Neural progenitor cell (in vitro differentiated cells): ENCODE measurements at regions not wholly inside any gene's neighbourhood (a gene's known extent, or its start where the extent isn't known, plus 50 kb on each side); places are given as distances from the start of the nearest gene placed in this dataset.

ENCODE experiments used
- DNase-seq: peaks from one replicate; pipeline ENCODE4 v3.0.0-alpha.2; 2016; ENCODE audit warnings: low spot score
- H2AFZ ChIP-seq: fragments of 200-600 bp; sonication (generic); replicated peaks from 2 replicates; pipeline ENCODE4 v1.6.1; 2016; ENCODE audit warnings: antibody characterized with exemption
- H3F3A ChIP-seq: fragments of 200-600 bp; sonication (generic); 2 replicates; pipeline ENCODE4 v1.6.1; 2016; ENCODE audit warnings: antibody characterized with exemption, low read depth
- H3K27ac ChIP-seq: fragments of 200-600 bp; sonication (generic); 2 replicates; pipeline ENCODE4 v1.5.1; 2016; ENCODE audit warnings: mild to moderate bottlenecking
- H3K27me3 ChIP-seq: fragments of 200-600 bp; sonication (generic); 2 replicates; pipeline ENCODE4 v1.6.1; 2016; ENCODE audit warnings: mild to moderate bottlenecking, moderate library complexity
- H3K36me3 ChIP-seq: fragments of 200-600 bp; sonication (generic); 2 replicates; pipeline ENCODE4 v1.5.1; 2016
- H3K4me1 ChIP-seq: fragments of 200-600 bp; sonication (generic); 2 replicates; pipeline ENCODE4 v1.6.1; 2016; ENCODE audit warnings: mixed run types
- H3K4me2 ChIP-seq: fragments of 200-600 bp; sonication (generic); 2 replicates; pipeline ENCODE4 v1.6.1; 2016
- H3K4me3 ChIP-seq: fragments of 200-600 bp; sonication (generic); 2 replicates; pipeline ENCODE4 v1.5.1; 2016
- H3K79me2 ChIP-seq: fragments of 200-600 bp; sonication (generic); 2 replicates; pipeline ENCODE4 v1.6.1; 2016; ENCODE audit warnings: low read depth
- H3K9ac ChIP-seq: fragments of 200-600 bp; sonication (generic); 2 replicates; pipeline ENCODE4 v1.6.1; 2016
- H3K9me3 ChIP-seq: fragments of 200-600 bp; sonication (generic); 2 replicates; pipeline ENCODE4 v1.5.1; 2016; ENCODE audit warnings: low read depth
- H4K20me1 ChIP-seq: fragments of 200-600 bp; sonication (generic); 2 replicates; pipeline ENCODE4 v1.6.1; 2016; ENCODE audit warnings: low read depth
- H3K27ac Mint-ChIP-seq: 3 replicates; pipeline ENCODE4 v1.8.0; 2021; ENCODE audit warnings: mixed read lengths
- H3K27me3 Mint-ChIP-seq: 2 replicates; pipeline ENCODE4 v1.8.0; 2022; ENCODE audit warnings: low read depth, mild to moderate bottlenecking, inconsistent platforms, moderate library complexity, mixed read lengths; ENCODE audit not compliant: insufficient read depth
- H3K36me3 Mint-ChIP-seq: 3 replicates; pipeline ENCODE4 v1.8.0; 2021; ENCODE audit warnings: mixed read lengths
- H3K4me1 Mint-ChIP-seq: 3 replicates; pipeline ENCODE4 v1.8.0; 2021; ENCODE audit warnings: mixed read lengths
- H3K4me3 Mint-ChIP-seq: 3 replicates; pipeline ENCODE4 v1.8.0; 2021; ENCODE audit warnings: mild to moderate bottlenecking, moderate library complexity, mixed read lengths
- H3K9me3 Mint-ChIP-seq: 3 replicates; pipeline ENCODE4 v1.8.0; 2020; ENCODE audit warnings: mixed read lengths
- EZH2 ChIP-seq: fragments of 200-600 bp; sonication (generic); IDR thresholded peaks from 2 replicates; pipeline ENCODE4 v1.6.1; 2017; ENCODE audit warnings: antibody characterized with exemption, mild to moderate bottlenecking, moderate library complexity
- EZH2phosphoT487 ChIP-seq: fragments of 200-600 bp; sonication (generic); IDR thresholded peaks from 2 replicates; pipeline ENCODE4 v1.6.1; 2017; ENCODE audit warnings: antibody characterized with exemption
- TF ChIP-seq, protein P1 (sequence below): fragments of 200-600 bp; sonication (generic); IDR thresholded peaks from 2 replicates; pipeline ENCODE4 v1.5.1; 2017; ENCODE audit warnings: antibody characterized with exemption, mild to moderate bottlenecking

DNA sequence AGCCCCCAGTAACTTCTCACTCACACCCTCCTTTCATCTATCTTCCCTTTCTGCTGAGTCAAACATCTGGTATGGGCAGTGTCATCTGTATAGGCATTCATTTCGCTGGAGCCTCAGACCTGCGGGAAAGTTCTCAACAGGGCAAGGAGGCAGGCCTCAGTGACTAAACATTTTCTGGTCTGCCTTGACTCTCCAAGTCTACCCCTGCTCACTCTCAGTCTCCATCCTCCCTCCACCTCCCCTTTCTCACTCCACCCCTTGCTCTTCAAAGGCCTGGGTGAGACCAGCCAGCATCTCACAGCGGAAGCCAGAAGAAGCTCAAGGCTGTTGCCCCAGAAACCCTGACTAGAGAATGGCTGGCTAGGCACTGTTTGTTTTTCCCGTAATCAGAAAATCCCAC, 105.0 kb upstream of the BEND6 start:
- H3K4me3 Mint-ChIP-seq, result peak overlapping the region; percentile 92
- peaks cover 2% of the 10 kb centered on the region for H3K27me3 Mint-ChIP-seq
- H3K4me3 ChIP-seq, result peak overlapping the region; percentile 93
- no peak overlapping the region for H3K9ac ChIP-seq
- no peak overlapping the region for H2AFZ ChIP-seq
- H3K36me3 ChIP-seq, result no peaks in the 10 kb centered on the region
- H4K20me1 ChIP-seq, result peaks cover 59% of the 10 kb centered on the region
- no peaks in the 10 kb centered on the region for H3K27me3 ChIP-seq
- H3K9me3 Mint-ChIP-seq, result no peaks in the 10 kb centered on the region
- no peak overlapping the region for H3K27ac Mint-ChIP-seq
- TF ChIP-seq EZH2phosphoT487 (no peak), EZH2 (no peak)
- TF ChIP-seq, protein P1, sequence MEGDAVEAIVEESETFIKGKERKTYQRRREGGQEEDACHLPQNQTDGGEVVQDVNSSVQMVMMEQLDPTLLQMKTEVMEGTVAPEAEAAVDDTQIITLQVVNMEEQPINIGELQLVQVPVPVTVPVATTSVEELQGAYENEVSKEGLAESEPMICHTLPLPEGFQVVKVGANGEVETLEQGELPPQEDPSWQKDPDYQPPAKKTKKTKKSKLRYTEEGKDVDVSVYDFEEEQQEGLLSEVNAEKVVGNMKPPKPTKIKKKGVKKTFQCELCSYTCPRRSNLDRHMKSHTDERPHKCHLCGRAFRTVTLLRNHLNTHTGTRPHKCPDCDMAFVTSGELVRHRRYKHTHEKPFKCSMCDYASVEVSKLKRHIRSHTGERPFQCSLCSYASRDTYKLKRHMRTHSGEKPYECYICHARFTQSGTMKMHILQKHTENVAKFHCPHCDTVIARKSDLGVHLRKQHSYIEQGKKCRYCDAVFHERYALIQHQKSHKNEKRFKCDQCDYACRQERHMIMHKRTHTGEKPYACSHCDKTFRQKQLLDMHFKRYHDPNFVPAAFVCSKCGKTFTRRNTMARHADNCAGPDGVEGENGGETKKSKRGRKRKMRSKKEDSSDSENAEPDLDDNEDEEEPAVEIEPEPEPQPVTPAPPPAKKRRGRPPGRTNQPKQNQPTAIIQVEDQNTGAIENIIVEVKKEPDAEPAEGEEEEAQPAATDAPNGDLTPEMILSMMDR, result no peak
- peaks cover 58% of the 10 kb centered on the region for H3K4me1 Mint-ChIP-seq
- H3K4me2 ChIP-seq, result peak overlapping the region; percentile 89
- H3K4me1 ChIP-seq, result peaks cover 59% of the 10 kb centered on the region
- peak; percentile 22 for DNase-seq
- H3K36me3 Mint-ChIP-seq, result peaks cover 8% of the 10 kb centered on the region
- H3F3A ChIP-seq, result peaks cover 50% of the 10 kb centered on the region
- peaks cover 68% of the 10 kb centered on the region for H3K79me2 ChIP-seq
- no peaks in the 10 kb centered on the region for H3K9me3 ChIP-seq
- no peak overlapping the region for H3K27ac ChIP-seq

GRCh38 chr6:56848105-56848504, 106.8 kb upstream of the BEND6 start:
- peak overlapping the region; percentile 3 for H3K4me2 ChIP-seq
- no peaks in the 10 kb centered on the region for H3K27me3 ChIP-seq
- H3K27ac ChIP-seq, result no peak overlapping the region
- peaks cover 77% of the 10 kb centered on the region for H3K79me2 ChIP-seq
- H3F3A ChIP-seq, result peaks cover 53% of the 10 kb centered on the region
- H3K9me3 Mint-ChIP-seq, result no peaks in the 10 kb centered on the region
- no peak overlapping the region for H3K4me3 Mint-ChIP-seq
- no peak overlapping the region for H3K9ac ChIP-seq
- H3K36me3 Mint-ChIP-seq, result peaks cover 8% of the 10 kb centered on the region
- no peak overlapping the region for H3K4me3 ChIP-seq
- no peaks in the 10 kb centered on the region for H3K9me3 ChIP-seq
- H3K4me1 ChIP-seq, result peaks cover 41% of the 10 kb centered on the region
- H3K36me3 ChIP-seq, result no peaks in the 10 kb centered on the region
- TF ChIP-seq, protein P1, result no peak
- TF ChIP-seq EZH2phosphoT487, result no peak
- peaks cover 49% of the 10 kb centered on the region for H3K4me1 Mint-ChIP-seq
- no peak overlapping the region for H3K27ac Mint-ChIP-seq
- H4K20me1 ChIP-seq, result peaks cover 71% of the 10 kb centered on the region
- H3K27me3 Mint-ChIP-seq, result peaks cover 4% of the 10 kb centered on the region
- DNase-seq, result no peak
- no peak overlapping the region for H2AFZ ChIP-seq

DNA sequence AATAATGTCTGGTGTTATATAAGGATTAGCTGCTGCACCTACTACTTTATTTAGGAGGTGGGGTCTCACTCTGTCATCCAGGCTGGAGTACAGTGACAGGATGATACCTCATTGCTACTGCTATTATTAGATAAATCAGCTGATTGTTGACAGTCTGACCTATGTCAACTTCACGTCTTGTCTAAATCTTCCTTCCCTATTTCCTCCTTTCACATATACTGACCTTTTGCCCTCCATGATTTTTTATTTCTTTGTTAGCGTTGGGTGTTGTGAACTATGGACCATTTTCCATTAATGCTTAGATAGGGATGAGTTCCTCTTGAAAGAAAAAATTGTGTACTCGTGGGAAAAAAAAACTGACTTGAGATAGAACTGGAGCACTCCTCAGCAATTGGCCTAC, 109.9 kb upstream of the BEND6 start:
- Mint-ChIP-seq H3K27ac (no peak overlapping the region), H3K9me3 (no peaks in the 10 kb centered on the region), H3K27me3 (peaks cover 3% of the 10 kb centered on the region), H3K4me1 (peaks cover 48% of the 10 kb centered on the region), H3K36me3 (peaks cover 8% of the 10 kb centered on the region), H3K4me3 (peak overlapping the region; percentile 86)
- no peak overlapping the region for H3K9ac ChIP-seq
- no peaks in the 10 kb centered on the region for H3K27me3 ChIP-seq
- H3K4me3 ChIP-seq, result no peak overlapping the region
- H3F3A ChIP-seq, result peaks cover 34% of the 10 kb centered on the region
- TF ChIP-seq EZH2, result no peak
- no peak for TF ChIP-seq EZH2phosphoT487
- TF ChIP-seq, protein P1, result no peak
- H3K4me2 ChIP-seq, result no peak overlapping the region
- H3K36me3 ChIP-seq, result no peaks in the 10 kb centered on the region
- peaks cover 48% of the 10 kb centered on the region for H3K4me1 ChIP-seq
- no peak overlapping the region for H2AFZ ChIP-seq
- H3K27ac ChIP-seq, result no peak overlapping the region
- DNase-seq, result no peak
- peaks cover 92% of the 10 kb centered on the region for H4K20me1 ChIP-seq
- H3K9me3 ChIP-seq, result no peaks in the 10 kb centered on the region
- H3K79me2 ChIP-seq, result peaks cover 91% of the 10 kb centered on the region
